CD4-positive, alpha-beta T cell (primary cell): ENCODE measurements at regions not wholly inside any gene's neighbourhood (a gene's known extent, or its start where the extent isn't known, plus 50 kb on each side); places are given as distances from the start of the nearest gene placed in this dataset.

Experiments
- ATAC-seq: fragments of 200-7000 bp; cut with Tn5 transposase; one replicate; pipeline ENCODE4 v1.10.0; 2022; ENCODE audit warnings: mild to moderate bottlenecking; ENCODE audit not compliant: poor library complexity
- CTCF ChIA-PET: fragments of 350-600 bp; sonication (Branson Sonifier 250); formaldehyde crosslinking; loops from one replicate; lab custom pipeline; 2021; ENCODE audit warnings: antibody characterized with exemption, inconsistent platforms; lab: Charles Lee
- POLR2A ChIA-PET: fragments of 350-600 bp; sonication (Branson Sonifier 250); formaldehyde crosslinking; loops from one replicate; lab custom pipeline; 2021; ENCODE audit warnings: antibody characterized with exemption, inconsistent platforms; lab: Charles Lee
- DNase-seq, 14 experiments: peaks; one replicate each; pipeline ENCODE4 v3.0.0-alpha.2; 2013 to 2020; ENCODE audit warnings: mixed read lengths in 2 of 14
- H3K27ac ChIP-seq, 2 donors: one replicate each; pipeline versions ENCODE4 v1.5.1 to v1.7.0; 2013; ENCODE audit warnings: low read length in 2 of 2, low read depth in 1 of 2, mild to moderate bottlenecking in 1 of 2
- H3K27me3 ChIP-seq, 2 experiments: 1 replicate in 1 of 2; 2 replicates in 1 of 2; pipeline versions ENCODE4 v1.6.1 to v1.7.0; 2013; ENCODE audit warnings: low read length in 2 of 2, control low read depth in 1 of 2, mild to moderate bottlenecking in 1 of 2, moderate library complexity in 1 of 2; ENCODE audit not compliant: insufficient read depth in 2 of 2, control insufficient read depth in 1 of 2
- H3K36me3 ChIP-seq: one replicate; pipeline ENCODE4 v1.6.1; 2013; ENCODE audit warnings: low read length, control low read depth; ENCODE audit not compliant: insufficient read depth
- H3K4me1 ChIP-seq: one replicate; pipeline ENCODE4 v1.6.1; 2013; ENCODE audit warnings: low read length, control low read depth; ENCODE audit not compliant: insufficient read depth
- H3K4me3 ChIP-seq: one replicate; pipeline ENCODE4 v1.5.1; 2013; ENCODE audit warnings: mild to moderate bottlenecking, low read length, moderate library complexity
- H3K9me3 ChIP-seq, 2 experiments: 1 replicate in 1 of 2; 2 replicates in 1 of 2; pipeline versions ENCODE4 v1.6.1 to v1.7.0; 2013; ENCODE audit warnings: low read length in 2 of 2, mild to moderate bottlenecking in 2 of 2, control low read depth in 1 of 2, moderate library complexity in 1 of 2; ENCODE audit not compliant: control insufficient read depth in 1 of 2, insufficient read depth in 1 of 2
- H3K27ac Mint-ChIP-seq: one replicate; pipeline ENCODE4 v1.8.0; 2020; ENCODE audit warnings: mixed read lengths
- H3K27me3 Mint-ChIP-seq: one replicate; pipeline ENCODE4 v1.8.0; 2021; ENCODE audit warnings: mixed read lengths
- H3K36me3 Mint-ChIP-seq: one replicate; pipeline ENCODE4 v1.8.0; 2021; ENCODE audit warnings: low read depth, mixed read lengths
- H3K4me1 Mint-ChIP-seq: one replicate; pipeline ENCODE4 v1.8.0; 2021; ENCODE audit warnings: low read depth, mixed read lengths
- H3K4me3 Mint-ChIP-seq: one replicate; pipeline ENCODE4 v1.8.0; 2020; ENCODE audit warnings: mild to moderate bottlenecking, mixed read lengths
- H3K9me3 Mint-ChIP-seq: one replicate; pipeline ENCODE4 v1.8.0; 2020; ENCODE audit warnings: mixed read lengths
- intact Hi-C, 2 experiments: fragments of 100-400 bp; cut with DNase I in 1 of 2; cut with micrococcal nuclease in 1 of 2; formaldehyde crosslinking; loops; one replicate each; pipeline versions ENCODE4 v1.15.1 to v1.9.0; 2023 to 2025; cut with DNase I, micrococcal nuclease
- TF ChIP-seq, protein P1 (sequence below): fragments of 200-600 bp; IDR thresholded peaks from one replicate; pipeline ENCODE4 v1.8.0; 2022; ENCODE audit warnings: antibody characterized with exemption, mild to moderate bottlenecking

GRCh38 chr1:57591842-57592241 is 168.0 kb upstream of the DAB1 start:
- no peak overlapping the region for H3K4me3 Mint-ChIP-seq
- ChIA-PET CTCF (no interaction called here), POLR2A (no interaction called here)
- Histone ChIP-seq H3K4me1 (no peaks in the 10 kb centered on the region), H3K36me3 (no peaks in the 10 kb centered on the region), H3K27me3 (no peaks in the 10 kb centered on the region), H3K9me3 (no peaks in the 10 kb centered on the region), H3K27ac (no peak overlapping the region), H3K4me3 (no peak overlapping the region)
- no peaks in the 10 kb centered on the region for H3K4me1 Mint-ChIP-seq
- H3K27me3 Mint-ChIP-seq, result peaks cover 4% of the 10 kb centered on the region
- intact Hi-C loops, result no loop called here
- H3K36me3 Mint-ChIP-seq, result no peaks in the 10 kb centered on the region
- H3K9me3 Mint-ChIP-seq, result no peaks in the 10 kb centered on the region
- no peak for DNase-seq
- no peak for ATAC-seq
- H3K27ac Mint-ChIP-seq, result no peak overlapping the region
- TF ChIP-seq, protein P1, sequence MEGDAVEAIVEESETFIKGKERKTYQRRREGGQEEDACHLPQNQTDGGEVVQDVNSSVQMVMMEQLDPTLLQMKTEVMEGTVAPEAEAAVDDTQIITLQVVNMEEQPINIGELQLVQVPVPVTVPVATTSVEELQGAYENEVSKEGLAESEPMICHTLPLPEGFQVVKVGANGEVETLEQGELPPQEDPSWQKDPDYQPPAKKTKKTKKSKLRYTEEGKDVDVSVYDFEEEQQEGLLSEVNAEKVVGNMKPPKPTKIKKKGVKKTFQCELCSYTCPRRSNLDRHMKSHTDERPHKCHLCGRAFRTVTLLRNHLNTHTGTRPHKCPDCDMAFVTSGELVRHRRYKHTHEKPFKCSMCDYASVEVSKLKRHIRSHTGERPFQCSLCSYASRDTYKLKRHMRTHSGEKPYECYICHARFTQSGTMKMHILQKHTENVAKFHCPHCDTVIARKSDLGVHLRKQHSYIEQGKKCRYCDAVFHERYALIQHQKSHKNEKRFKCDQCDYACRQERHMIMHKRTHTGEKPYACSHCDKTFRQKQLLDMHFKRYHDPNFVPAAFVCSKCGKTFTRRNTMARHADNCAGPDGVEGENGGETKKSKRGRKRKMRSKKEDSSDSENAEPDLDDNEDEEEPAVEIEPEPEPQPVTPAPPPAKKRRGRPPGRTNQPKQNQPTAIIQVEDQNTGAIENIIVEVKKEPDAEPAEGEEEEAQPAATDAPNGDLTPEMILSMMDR, result no peak

GRCh38 chr1:57590978-57591377 is 167.1 kb upstream of the DAB1 start:
- H3K36me3 ChIP-seq, result no peaks in the 10 kb centered on the region
- no peaks in the 10 kb centered on the region for H3K27me3 ChIP-seq
- CTCF ChIA-PET, result no interaction called here
- no peak overlapping the region for H3K27ac ChIP-seq
- no peak overlapping the region for H3K4me3 Mint-ChIP-seq
- H3K36me3 Mint-ChIP-seq, result no peaks in the 10 kb centered on the region
- no peak overlapping the region for H3K4me3 ChIP-seq
- POLR2A ChIA-PET, result no interaction called here
- no peak overlapping the region for H3K27ac Mint-ChIP-seq
- no peak for DNase-seq
- peaks cover 4% of the 10 kb centered on the region for H3K27me3 Mint-ChIP-seq
- no peaks in the 10 kb centered on the region for H3K9me3 Mint-ChIP-seq
- no peaks in the 10 kb centered on the region for H3K9me3 ChIP-seq
- intact Hi-C loops, result no loop called here
- TF ChIP-seq, protein P1, result no peak
- H3K4me1 ChIP-seq, result no peaks in the 10 kb centered on the region
- H3K4me1 Mint-ChIP-seq, result no peaks in the 10 kb centered on the region
- no peak for ATAC-seq

DNA sequence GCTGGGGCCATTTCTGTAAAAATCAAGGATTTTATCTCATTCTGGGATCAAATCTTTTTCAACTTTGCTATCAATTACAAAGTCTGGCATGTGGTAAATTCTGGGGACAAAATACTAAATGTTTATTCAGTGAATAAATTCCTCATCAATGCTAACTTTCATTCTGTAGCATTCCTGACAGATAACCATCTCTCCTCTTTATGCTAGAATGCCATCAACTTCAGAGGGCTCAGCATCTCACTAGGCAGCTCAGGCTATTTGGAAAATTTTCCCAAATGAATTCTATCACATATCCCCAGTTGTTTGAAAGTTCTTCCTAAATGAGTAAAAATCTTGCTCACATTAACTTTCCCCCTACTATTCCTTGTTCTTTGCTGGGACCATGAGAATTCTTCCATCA is 163.0 kb upstream of the DAB1 start:
- H3K4me3 Mint-ChIP-seq, result no peak overlapping the region

More for the DNA sequence above, 163.0 kb upstream of the DAB1 start:
- no peaks in the 10 kb centered on the region for H3K36me3 ChIP-seq
- no peaks in the 10 kb centered on the region for H3K4me1 Mint-ChIP-seq
- H3K36me3 Mint-ChIP-seq, result no peaks in the 10 kb centered on the region
- CTCF ChIA-PET, result no interaction called here
- ATAC-seq (no peak), DNase-seq (no peak)
- TF ChIP-seq, protein P1, result no peak
- intact Hi-C loops, result no loop called here
- POLR2A ChIA-PET, result no interaction called here
- no peak overlapping the region for H3K27ac Mint-ChIP-seq
- H3K4me3 ChIP-seq, result no peak overlapping the region
- H3K9me3 Mint-ChIP-seq, result no peaks in the 10 kb centered on the region
- no peak overlapping the region for H3K27ac ChIP-seq
- no peaks in the 10 kb centered on the region for H3K27me3 ChIP-seq
- H3K27me3 Mint-ChIP-seq, result no peaks in the 10 kb centered on the region
- no peaks in the 10 kb centered on the region for H3K4me1 ChIP-seq
- no peaks in the 10 kb centered on the region for H3K9me3 ChIP-seq
